Osteoblast (primary cell): ENCODE measurements at regions not wholly inside any gene's neighbourhood (a gene's known extent, or its start where the extent isn't known, plus 50 kb on each side); places are given as distances from the start of the nearest gene placed in this dataset.

ENCODE experiments used
- DNase-seq: peaks from one replicate; pipeline ENCODE4 v3.0.0; 2011; ENCODE audit warnings: low spot score, mixed read lengths; ENCODE audit not compliant: insufficient read length; ENCODE audit errors: missing footprints
- H2AFZ ChIP-seq: 2 replicates; pipeline ENCODE4 v1.6.0; 2011; ENCODE audit warnings: mild to moderate bottlenecking, low read length
- H3K27ac ChIP-seq: 2 replicates; pipeline ENCODE4 v1.5.1; 2011; ENCODE audit warnings: mild to moderate bottlenecking, low read depth, low read length, moderate library complexity
- H3K27me3 ChIP-seq: 2 replicates; pipeline ENCODE4 v1.6.0; 2012; ENCODE audit warnings: mild to moderate bottlenecking, control low read depth, inconsistent platforms, low read length, moderate library complexity; ENCODE audit not compliant: insufficient read depth
- H3K36me3 ChIP-seq: 2 replicates; pipeline ENCODE4 v1.5.1; 2011; ENCODE audit warnings: mild to moderate bottlenecking, low read length, control low read depth, moderate library complexity; ENCODE audit not compliant: insufficient read depth
- H3K4me1 ChIP-seq: 2 replicates; pipeline ENCODE4 v1.5.1; 2011; ENCODE audit warnings: mild to moderate bottlenecking, low read length, control low read depth, moderate library complexity; ENCODE audit not compliant: insufficient read depth
- H3K4me2 ChIP-seq: 2 replicates; pipeline ENCODE4 v1.6.0; 2011; ENCODE audit warnings: mild to moderate bottlenecking, low read length; ENCODE audit not compliant: insufficient read depth
- H3K4me3 ChIP-seq: fragments of 200-600 bp; sonication (generic); 3 replicates; pipeline ENCODE4 v1.5.1; 2012; ENCODE audit warnings: mild to moderate bottlenecking, low read length, inconsistent platforms; ENCODE audit not compliant: insufficient read depth
- H3K79me2 ChIP-seq: 2 replicates; pipeline ENCODE4 v1.6.0; 2012; ENCODE audit warnings: mild to moderate bottlenecking, low read length, control low read depth, inconsistent platforms; ENCODE audit not compliant: insufficient read depth
- H3K9me3 ChIP-seq: 2 replicates; pipeline ENCODE4 v1.5.1; 2011; ENCODE audit warnings: low read depth, low read length, control low read depth
- H4K20me1 ChIP-seq: 2 replicates; pipeline ENCODE4 v1.6.0; 2012; ENCODE audit warnings: mild to moderate bottlenecking, low read length, control low read depth; ENCODE audit not compliant: insufficient read depth
- CTCF ChIP-seq: IDR thresholded peaks from 2 replicates; pipeline ENCODE4 v1.5.1; 2011; ENCODE audit warnings: mild to moderate bottlenecking, low read depth, low read length, moderate library complexity; ENCODE audit errors: extremely low read depth

DNA sequence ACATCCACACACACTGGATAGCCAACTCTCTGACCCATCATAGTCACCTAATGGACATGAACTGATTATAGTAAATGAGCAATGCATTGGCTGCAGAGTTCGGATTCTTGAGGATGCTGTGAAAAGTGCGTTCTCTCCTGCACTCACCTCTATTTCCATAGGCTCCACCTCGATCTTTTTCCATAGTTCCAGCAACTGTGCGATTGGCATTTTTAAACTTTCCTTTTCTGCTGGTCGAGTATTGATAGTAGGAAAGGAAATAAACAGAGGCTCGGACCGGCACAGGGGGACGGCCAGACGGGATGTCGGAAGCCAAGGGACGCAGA lies 94.4 kb downstream of the RNASET2 start:
- no peaks in the 10 kb centered on the region for H3K9me3 ChIP-seq
- H3K4me2 ChIP-seq: peak overlapping the region; percentile 61
- H2AFZ ChIP-seq: no peak overlapping the region
- DNase-seq: no peak
- peak overlapping the region; percentile 48 for H3K4me3 ChIP-seq
- no peaks in the 10 kb centered on the region for H4K20me1 ChIP-seq
- H3K79me2 ChIP-seq: no peaks in the 10 kb centered on the region
- H3K27me3 ChIP-seq: peaks cover 49% of the 10 kb centered on the region
- no peaks in the 10 kb centered on the region for H3K36me3 ChIP-seq
- no peak for TF ChIP-seq CTCF
- no peaks in the 10 kb centered on the region for H3K4me1 ChIP-seq
- H3K27ac ChIP-seq: no peak overlapping the region

DNA sequence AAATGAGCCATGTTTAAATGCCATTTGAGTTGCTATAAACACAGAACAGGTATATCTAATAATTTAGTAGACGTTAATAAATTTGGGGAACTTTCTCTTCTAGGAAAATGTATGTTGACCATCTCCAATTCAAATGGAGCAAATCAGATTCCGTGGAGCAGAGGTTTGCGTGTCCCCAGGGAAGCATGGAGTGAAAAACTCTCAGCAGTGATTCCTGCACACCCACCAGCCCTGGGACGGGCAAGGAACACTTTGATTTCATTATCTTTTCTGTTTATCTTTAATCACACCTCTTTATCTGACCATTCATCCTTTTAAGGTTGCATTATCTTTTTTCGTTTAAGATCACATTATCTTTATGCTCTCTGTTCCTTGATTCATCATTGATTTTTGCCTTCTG lies 95.0 kb downstream of the RNASET2 start:
- TF ChIP-seq CTCF: no peak
- Histone ChIP-seq H3K36me3 (no peaks in the 10 kb centered on the region), H3K27ac (no peak overlapping the region), H2AFZ (no peak overlapping the region), H4K20me1 (no peaks in the 10 kb centered on the region), H3K27me3 (peaks cover 49% of the 10 kb centered on the region), H3K9me3 (no peaks in the 10 kb centered on the region), H3K4me3 (no peak overlapping the region), H3K79me2 (no peaks in the 10 kb centered on the region), H3K4me2 (no peak overlapping the region), H3K4me1 (no peaks in the 10 kb centered on the region)
- DNase-seq: no peak

DNA sequence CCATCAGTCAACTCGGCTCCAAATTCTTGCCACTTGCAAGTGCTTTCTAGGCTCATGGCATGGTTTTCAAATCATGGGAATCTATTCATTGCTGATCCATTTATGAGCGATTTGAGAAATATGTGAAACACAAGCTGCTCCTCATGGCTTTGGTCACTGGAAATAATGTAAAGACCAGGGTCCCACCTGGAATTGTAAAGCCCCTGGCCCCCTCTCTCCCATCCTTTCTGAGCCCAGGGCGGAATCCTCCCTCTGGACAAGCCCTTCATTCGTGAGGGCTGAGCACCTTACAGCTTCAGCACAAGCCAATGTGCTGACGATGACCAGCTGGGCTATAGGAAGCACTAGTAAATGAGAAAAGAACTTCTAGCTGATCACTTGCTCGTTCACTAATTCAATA lies 96.0 kb downstream of the RNASET2 start:
- no peak for TF ChIP-seq CTCF
- H3K9me3 ChIP-seq: no peaks in the 10 kb centered on the region
- H3K36me3 ChIP-seq: no peaks in the 10 kb centered on the region
- no peaks in the 10 kb centered on the region for H4K20me1 ChIP-seq
- no peaks in the 10 kb centered on the region for H3K79me2 ChIP-seq
- H3K27me3 ChIP-seq: peaks cover 49% of the 10 kb centered on the region
- no peaks in the 10 kb centered on the region for H3K4me1 ChIP-seq
- no peak overlapping the region for H3K4me3 ChIP-seq
- no peak overlapping the region for H2AFZ ChIP-seq
- H3K4me2 ChIP-seq: no peak overlapping the region
- H3K27ac ChIP-seq: no peak overlapping the region
- DNase-seq: no peak

DNA sequence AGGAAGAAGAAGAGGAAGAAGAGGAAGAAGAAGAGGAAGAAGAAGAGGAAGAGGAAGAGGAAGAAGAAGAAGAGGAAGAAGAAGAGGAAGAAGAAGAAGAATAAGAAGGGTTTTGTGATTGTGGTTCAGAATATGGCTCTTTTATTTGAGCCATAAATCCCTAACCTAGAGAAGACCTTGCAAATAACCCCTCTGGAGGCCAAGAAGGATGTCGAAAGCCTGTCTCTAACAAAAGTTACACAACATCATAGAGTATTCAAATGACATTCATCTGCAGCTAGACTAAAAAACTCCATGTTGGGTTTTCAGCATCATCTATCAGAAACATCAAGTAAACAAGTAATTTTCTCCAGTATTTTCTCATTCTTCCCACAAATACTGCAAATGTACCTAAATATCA lies 100.9 kb downstream of the RNASET2 start:
- Histone ChIP-seq H4K20me1 (no peaks in the 10 kb centered on the region), H3K79me2 (no peaks in the 10 kb centered on the region), H3K36me3 (no peaks in the 10 kb centered on the region), H3K4me1 (no peaks in the 10 kb centered on the region), H3K4me3 (no peak overlapping the region), H2AFZ (no peak overlapping the region), H3K27me3 (peaks cover 11% of the 10 kb centered on the region), H3K4me2 (no peak overlapping the region), H3K27ac (no peak overlapping the region), H3K9me3 (no peaks in the 10 kb centered on the region)
- no peak for DNase-seq
- TF ChIP-seq CTCF: no peak
